ENCODE measurements at regions not wholly inside any gene's neighbourhood (a gene's known extent, or its start where the extent isn't known, plus 50 kb on each side); places are given as distances from the start of the nearest gene placed in this dataset.

DNA sequence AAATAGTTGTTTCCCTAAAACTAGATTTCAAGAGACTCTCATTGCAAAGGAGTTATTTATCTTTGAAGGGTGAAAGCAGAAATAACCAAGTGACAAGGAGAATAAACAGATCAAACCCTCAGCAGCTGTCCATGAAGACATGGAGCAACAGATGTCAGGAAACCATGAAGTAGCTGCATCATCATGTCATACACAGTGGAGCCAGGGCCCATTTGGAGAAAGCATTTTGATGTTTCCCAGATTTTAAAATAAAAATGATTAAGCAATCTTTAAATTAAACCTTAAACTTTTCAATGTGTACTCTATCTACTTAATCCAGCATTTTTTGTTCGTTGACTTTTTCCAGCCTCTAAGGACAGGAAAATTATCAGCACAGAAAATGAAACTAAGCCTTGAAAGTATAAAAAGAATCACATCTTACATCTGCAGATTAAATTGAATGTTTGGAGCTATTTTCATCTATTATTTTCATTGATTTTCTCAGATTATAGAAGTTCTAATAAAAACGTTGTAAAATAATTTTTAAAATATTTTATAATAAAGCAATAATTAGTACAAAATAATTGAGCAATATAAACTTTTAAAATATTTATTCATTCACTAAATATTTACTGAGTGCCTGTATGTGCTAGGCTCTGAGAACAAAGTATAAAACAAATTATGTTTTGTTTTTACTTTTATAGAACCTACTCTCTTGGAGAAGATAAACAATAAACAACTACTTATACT, 860.1 kb downstream of the BCL11A start:
- Mint-ChIP-seq H3K4me3 (no peak overlapping the region), H3K9me3 (peaks cover 7% of the 10 kb centered on the region), H3K27ac (no peak overlapping the region), H3K4me1 (no peaks in the 10 kb centered on the region), H3K36me3 (no peaks in the 10 kb centered on the region)
- no peak for ATAC-seq
- DNase-seq (ENCODE audit: low spot score in 2 of 2): no peak

GRCh38 chr2:59691518-59692190, 861.8 kb downstream of the BCL11A start:
- Mint-ChIP-seq H3K36me3 (no peaks in the 10 kb centered on the region), H3K27ac (no peak overlapping the region), H3K4me3 (no peak overlapping the region), H3K9me3 (peaks cover 10% of the 10 kb centered on the region), H3K4me1 (no peaks in the 10 kb centered on the region)
- no peak for ATAC-seq
- DNase-seq (ENCODE audit: low spot score in 2 of 2): no peak

DNA sequence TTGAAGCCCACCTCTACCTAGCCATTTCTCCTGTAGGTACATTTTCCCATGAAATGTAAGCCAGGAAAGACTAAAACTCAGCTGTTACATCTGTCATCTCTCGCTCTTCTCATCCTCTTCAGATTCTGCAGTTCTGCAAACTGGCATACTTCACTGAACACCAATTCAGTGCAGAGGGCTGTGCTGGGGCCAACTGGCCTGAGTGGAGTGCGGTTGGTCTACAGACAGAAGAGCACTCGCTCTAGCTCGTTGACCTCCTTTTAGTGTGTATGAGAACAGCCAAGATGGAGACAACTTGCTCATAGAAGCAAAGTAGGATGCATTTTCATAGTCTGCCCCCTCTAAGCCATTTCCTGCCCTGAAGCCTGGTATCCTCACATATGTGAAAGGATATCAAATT, 862.6 kb downstream of the BCL11A start:
- H3K4me1 Mint-ChIP-seq: no peaks in the 10 kb centered on the region
- no peaks in the 10 kb centered on the region for H3K36me3 Mint-ChIP-seq
- H3K4me3 Mint-ChIP-seq: no peak overlapping the region
- H3K27ac Mint-ChIP-seq: no peak overlapping the region
- H3K9me3 Mint-ChIP-seq: peaks cover 8% of the 10 kb centered on the region
- no peak for DNase-seq (ENCODE audit: low spot score in 2 of 2)
- no peak for ATAC-seq

DNA sequence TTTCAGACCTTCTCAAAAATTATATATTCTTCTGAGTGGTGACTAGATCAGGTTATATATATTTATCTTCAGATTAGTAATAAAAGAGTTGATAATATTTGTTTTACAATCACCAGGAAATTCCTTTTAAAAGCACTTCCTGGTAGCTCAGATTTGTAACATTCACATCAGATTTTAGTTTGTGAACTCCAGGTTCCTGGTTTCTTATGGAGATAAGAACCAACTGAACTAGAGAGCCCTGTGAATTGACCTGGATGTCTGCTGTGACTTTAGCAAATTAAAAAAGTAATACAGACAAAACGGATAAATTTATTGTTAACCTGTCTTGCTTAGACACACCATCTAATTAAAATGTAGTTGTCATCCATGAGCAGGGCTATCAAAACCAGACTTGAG, 868.7 kb downstream of the BCL11A start:
- Mint-ChIP-seq H3K27ac (no peak overlapping the region), H3K9me3 (peaks cover 5% of the 10 kb centered on the region), H3K4me1 (no peaks in the 10 kb centered on the region), H3K4me3 (no peak overlapping the region), H3K36me3 (no peaks in the 10 kb centered on the region)
- ATAC-seq (no peak), DNase-seq (ENCODE audit: low spot score in 2 of 2) (no peak)

DNA sequence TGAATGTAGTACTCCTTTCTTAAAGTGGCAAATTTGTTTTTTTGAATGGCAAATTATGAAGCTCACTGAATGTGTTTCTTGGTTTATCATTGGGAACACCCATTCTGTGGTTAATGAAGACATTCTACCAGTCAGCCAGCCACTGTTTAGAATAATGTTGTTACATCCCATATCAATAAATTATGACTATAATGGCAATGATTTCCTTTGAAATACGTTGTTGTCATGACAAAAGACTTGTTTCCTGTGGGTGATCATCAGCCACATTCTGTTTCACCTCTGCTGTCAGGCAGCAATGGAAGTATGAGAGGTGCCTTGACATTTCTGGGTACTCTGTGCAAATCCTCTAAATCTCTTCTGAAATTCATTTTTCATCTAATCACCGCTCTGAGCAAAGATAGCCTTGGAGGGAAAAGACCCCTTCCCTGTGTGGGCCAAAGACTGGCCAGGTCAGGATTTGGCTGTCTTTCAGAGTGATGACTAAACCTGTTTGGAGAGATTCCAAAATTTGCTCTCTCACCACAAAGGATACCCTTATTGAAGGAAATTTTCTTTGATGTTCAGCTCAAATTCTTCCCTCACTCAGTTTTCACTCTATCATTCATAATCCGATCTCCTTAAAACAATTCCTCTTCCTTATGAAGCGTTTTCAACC, 869.2 kb downstream of the BCL11A start:
- peaks cover 5% of the 10 kb centered on the region for H3K9me3 Mint-ChIP-seq
- ATAC-seq (no peak), DNase-seq (ENCODE audit: low spot score in 2 of 2) (no peak)
- no peaks in the 10 kb centered on the region for H3K4me1 Mint-ChIP-seq
- H3K27ac Mint-ChIP-seq: no peak overlapping the region
- no peak overlapping the region for H3K4me3 Mint-ChIP-seq
- no peaks in the 10 kb centered on the region for H3K36me3 Mint-ChIP-seq

- DNase-seq (ENCODE audit: low spot score in 2 of 2) (no peak), ATAC-seq (no peak)
- Mint-ChIP-seq H3K36me3 (no peaks in the 10 kb centered on the region), H3K27ac (no peak overlapping the region), H3K9me3 (no peaks in the 10 kb centered on the region), H3K4me1 (no peaks in the 10 kb centered on the region), H3K4me3 (no peak overlapping the region)
Observed at GRCh38 chr2:59680863-59681262, 872.6 kb downstream of the BCL11A start.

DNA sequence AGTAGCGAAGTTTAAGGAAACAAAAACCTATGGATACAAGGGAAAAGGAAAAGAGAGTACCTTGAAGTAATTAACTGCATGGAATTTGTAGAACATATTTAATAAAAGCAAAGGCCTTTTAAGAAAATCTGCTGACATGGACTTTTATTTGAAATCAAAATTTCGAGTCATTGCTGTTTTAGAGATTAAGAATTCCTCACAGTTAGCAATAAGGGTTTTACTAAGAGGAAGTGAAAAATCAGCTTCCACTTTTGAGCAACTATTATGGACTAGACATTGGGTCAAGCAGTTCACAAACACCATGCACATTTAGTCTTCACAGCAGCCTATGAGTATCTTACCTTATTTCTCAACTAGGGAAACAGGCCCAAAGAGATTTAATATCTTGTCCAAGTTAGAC, 876.3 kb downstream of the BCL11A start:
- ATAC-seq (no peak), DNase-seq (ENCODE audit: low spot score in 2 of 2) (no peak)
- Mint-ChIP-seq H3K36me3 (no peaks in the 10 kb centered on the region), H3K4me3 (no peak overlapping the region), H3K27ac (no peak overlapping the region), H3K4me1 (no peaks in the 10 kb centered on the region), H3K9me3 (no peaks in the 10 kb centered on the region)

GRCh38 chr2:59674100-59674499, 879.4 kb downstream of the BCL11A start:
- Mint-ChIP-seq H3K9me3 (no peaks in the 10 kb centered on the region), H3K36me3 (no peaks in the 10 kb centered on the region), H3K4me3 (no peak overlapping the region), H3K4me1 (no peaks in the 10 kb centered on the region), H3K27ac (no peak overlapping the region)
- no peak for ATAC-seq
- no peak for DNase-seq (ENCODE audit: low spot score in 2 of 2)

- no peak for DNase-seq (ENCODE audit: low spot score in 2 of 2)
- Mint-ChIP-seq H3K27ac (no peak overlapping the region), H3K4me1 (no peaks in the 10 kb centered on the region), H3K9me3 (peaks cover 7% of the 10 kb centered on the region), H3K4me3 (no peak overlapping the region), H3K36me3 (no peaks in the 10 kb centered on the region)
- ATAC-seq: no peak
Observed at GRCh38 chr2:59665021-59665420, 888.4 kb downstream of the BCL11A start.

GRCh38 chr2:59662127-59662861, 891.2 kb downstream of the BCL11A start:
- Mint-ChIP-seq H3K27ac (no peak overlapping the region), H3K36me3 (no peaks in the 10 kb centered on the region), H3K4me1 (no peaks in the 10 kb centered on the region), H3K9me3 (peaks cover 3% of the 10 kb centered on the region), H3K4me3 (no peak overlapping the region)
- ATAC-seq: no peak
- DNase-seq (ENCODE audit: low spot score in 2 of 2): no peak

GRCh38 chr2:59660262-59660661, 893.2 kb downstream of the BCL11A start:
- no peak overlapping the region for H3K27ac Mint-ChIP-seq
- H3K36me3 Mint-ChIP-seq: no peaks in the 10 kb centered on the region
- H3K9me3 Mint-ChIP-seq: peaks cover 8% of the 10 kb centered on the region
- no peaks in the 10 kb centered on the region for H3K4me1 Mint-ChIP-seq
- DNase-seq (ENCODE audit: low spot score in 2 of 2) (no peak), ATAC-seq (no peak)
- no peak overlapping the region for H3K4me3 Mint-ChIP-seq

DNA sequence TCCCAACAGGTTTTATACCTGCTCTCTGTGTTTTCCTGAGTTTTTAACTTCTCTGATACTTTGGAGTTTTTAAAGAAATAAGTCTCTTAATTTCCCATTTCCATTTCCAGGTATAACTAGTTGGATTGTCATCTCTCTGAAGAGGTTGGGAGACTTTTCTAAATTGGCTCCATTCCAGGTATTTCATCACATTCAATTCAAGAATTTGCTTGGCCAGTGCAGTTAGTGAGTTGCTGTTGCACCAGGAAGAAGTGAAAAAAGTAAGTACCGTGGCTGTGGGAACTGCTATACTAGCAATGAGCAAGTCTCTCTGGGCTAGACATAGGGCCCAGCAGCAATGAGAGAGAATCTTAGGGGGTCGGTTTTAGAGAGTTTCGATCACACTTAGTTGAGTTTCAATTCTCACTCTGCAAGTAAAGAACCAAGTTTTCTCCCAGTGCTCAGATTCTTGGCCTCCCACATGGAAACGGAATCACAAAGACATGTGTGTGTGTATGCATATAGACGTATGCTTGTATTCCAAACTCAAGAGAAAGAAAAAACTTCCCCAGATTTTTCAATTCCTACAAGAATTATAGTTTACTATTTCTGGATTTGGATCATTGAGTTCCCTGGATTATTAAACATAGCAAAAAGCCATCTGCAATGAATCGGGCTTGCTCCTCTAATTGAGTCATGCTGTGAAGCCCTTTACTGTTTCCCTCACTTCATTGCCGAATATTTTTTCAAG, 894.4 kb downstream of the BCL11A start:
- no peaks in the 10 kb centered on the region for H3K36me3 Mint-ChIP-seq
- ATAC-seq: no peak
- H3K4me1 Mint-ChIP-seq: no peaks in the 10 kb centered on the region
- DNase-seq (ENCODE audit: low spot score in 2 of 2): no peak
- no peak overlapping the region for H3K27ac Mint-ChIP-seq
- no peak overlapping the region for H3K4me3 Mint-ChIP-seq
- peaks cover 11% of the 10 kb centered on the region for H3K9me3 Mint-ChIP-seq

DNA sequence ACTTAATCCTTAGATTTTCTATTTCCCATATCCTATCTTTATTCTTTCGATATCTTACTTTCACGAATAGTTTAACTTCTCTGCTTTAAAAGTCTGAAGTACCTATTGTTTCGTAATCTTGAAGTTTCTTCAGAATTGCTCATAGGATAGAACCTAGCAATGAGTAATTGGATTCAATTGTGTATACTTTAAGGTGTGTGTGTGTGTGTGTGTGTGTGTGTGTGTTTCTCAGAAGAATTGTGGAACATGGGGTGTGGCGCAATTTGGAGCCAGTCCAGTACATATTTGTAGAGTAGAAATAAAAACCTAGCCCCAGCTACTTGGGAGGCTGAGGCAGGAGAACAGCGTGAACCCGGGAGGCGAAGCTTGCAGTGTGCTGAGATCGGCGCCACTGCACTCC, 897.6 kb downstream of the BCL11A start:
- Mint-ChIP-seq H3K36me3 (no peaks in the 10 kb centered on the region), H3K27ac (no peak overlapping the region), H3K4me1 (no peaks in the 10 kb centered on the region), H3K9me3 (peaks cover 13% of the 10 kb centered on the region), H3K4me3 (no peak overlapping the region)
- ATAC-seq: no peak
- no peak for DNase-seq (ENCODE audit: low spot score in 2 of 2)

DNA sequence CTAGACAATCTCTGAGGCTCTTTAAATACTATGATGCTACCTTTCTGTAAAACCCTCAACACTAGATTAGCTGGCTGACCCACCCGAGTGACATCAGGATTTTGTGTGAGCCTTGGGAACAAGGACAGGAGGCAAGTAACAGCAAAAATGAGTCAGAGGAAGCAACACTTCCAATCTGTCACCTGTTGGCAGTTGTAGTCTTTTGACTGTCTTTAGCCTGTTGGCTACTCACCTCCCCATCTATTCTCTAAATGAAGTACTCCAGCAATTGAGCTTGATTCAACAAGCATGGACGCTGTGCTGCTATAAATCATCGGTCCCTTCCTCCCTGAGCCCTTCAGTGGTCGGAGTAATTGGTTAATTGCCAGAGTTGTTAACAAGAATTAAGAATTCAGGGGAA, 898.7 kb downstream of the BCL11A start:
- H3K27ac Mint-ChIP-seq: no peak overlapping the region
- H3K4me1 Mint-ChIP-seq: no peaks in the 10 kb centered on the region
- H3K36me3 Mint-ChIP-seq: no peaks in the 10 kb centered on the region
- ATAC-seq (no peak), DNase-seq (ENCODE audit: low spot score in 2 of 2) (no peak)
- peaks cover 13% of the 10 kb centered on the region for H3K9me3 Mint-ChIP-seq
- H3K4me3 Mint-ChIP-seq: no peak overlapping the region

- ATAC-seq: no peak
- Mint-ChIP-seq H3K27ac (no peak overlapping the region), H3K4me3 (no peak overlapping the region), H3K4me1 (no peaks in the 10 kb centered on the region), H3K9me3 (peaks cover 13% of the 10 kb centered on the region), H3K36me3 (no peaks in the 10 kb centered on the region)
- no peak for DNase-seq (ENCODE audit: low spot score in 2 of 2)
Observed at GRCh38 chr2:59653164-59653563, 900.3 kb downstream of the BCL11A start.
